ENCODE measurements at regions not wholly inside any gene's neighbourhood (a gene's known extent, or its start where the extent isn't known, plus 50 kb on each side); places are given as distances from the start of the nearest gene placed in this dataset.
"Not testable (repeated sequence)": the region's sequence is repeated elsewhere in the genome, so short reads cannot be mapped to it uniquely, and the experiment has no call there.

DNA sequence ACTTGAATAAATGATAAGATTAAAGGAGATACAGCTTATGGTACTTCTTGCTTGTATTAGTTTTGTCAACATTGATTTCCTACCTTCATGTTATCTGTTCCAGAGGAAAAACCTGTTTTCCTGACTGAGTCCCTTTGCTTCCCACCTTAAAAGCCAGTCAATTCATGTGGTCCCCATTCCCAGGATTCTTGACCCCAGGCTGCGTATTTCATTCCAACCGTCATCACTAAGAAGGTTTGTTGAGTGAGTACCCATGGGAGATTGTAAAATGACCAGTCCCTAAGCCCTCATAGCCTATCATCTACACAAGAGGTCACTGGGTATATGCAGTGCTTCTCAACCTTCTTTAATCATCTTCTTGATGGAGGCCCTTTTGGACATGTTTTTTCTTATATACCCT is 52.2 kb downstream of the BEX3 start:
- Histone ChIP-seq H3K4me3 (no peak overlapping the region), H3K27ac (no peak overlapping the region)
- TF ChIP-seq, protein P1, sequence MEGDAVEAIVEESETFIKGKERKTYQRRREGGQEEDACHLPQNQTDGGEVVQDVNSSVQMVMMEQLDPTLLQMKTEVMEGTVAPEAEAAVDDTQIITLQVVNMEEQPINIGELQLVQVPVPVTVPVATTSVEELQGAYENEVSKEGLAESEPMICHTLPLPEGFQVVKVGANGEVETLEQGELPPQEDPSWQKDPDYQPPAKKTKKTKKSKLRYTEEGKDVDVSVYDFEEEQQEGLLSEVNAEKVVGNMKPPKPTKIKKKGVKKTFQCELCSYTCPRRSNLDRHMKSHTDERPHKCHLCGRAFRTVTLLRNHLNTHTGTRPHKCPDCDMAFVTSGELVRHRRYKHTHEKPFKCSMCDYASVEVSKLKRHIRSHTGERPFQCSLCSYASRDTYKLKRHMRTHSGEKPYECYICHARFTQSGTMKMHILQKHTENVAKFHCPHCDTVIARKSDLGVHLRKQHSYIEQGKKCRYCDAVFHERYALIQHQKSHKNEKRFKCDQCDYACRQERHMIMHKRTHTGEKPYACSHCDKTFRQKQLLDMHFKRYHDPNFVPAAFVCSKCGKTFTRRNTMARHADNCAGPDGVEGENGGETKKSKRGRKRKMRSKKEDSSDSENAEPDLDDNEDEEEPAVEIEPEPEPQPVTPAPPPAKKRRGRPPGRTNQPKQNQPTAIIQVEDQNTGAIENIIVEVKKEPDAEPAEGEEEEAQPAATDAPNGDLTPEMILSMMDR (IDR thresholded peaks at IDR 0.05), result no peak
- no peak for DNase-seq (ENCODE audit: low spot score)

DNA sequence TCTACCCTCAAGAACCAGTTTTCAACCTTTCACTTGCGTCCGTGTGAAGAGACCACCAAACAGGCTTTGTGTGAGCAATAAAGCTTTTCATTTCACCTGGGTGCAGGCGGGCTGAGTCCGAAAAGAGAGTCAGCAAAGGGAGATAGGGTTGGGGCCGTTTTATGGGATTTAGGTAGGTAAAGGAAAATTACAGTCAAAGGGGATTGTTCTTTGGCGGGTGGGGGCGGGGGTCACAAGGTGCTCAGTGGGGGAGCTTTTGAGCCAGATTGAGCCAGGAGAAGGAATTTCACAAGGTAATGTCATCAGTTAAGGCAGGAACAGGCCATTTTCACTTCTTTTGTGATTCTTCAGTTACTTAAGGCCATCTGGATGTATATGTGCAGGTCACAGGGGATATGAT is 52.7 kb downstream of the BEX3 start:
- not testable (repeated sequence) for DNase-seq (ENCODE audit: low spot score); H3K27ac ChIP-seq; H3K4me3 ChIP-seq

DNA sequence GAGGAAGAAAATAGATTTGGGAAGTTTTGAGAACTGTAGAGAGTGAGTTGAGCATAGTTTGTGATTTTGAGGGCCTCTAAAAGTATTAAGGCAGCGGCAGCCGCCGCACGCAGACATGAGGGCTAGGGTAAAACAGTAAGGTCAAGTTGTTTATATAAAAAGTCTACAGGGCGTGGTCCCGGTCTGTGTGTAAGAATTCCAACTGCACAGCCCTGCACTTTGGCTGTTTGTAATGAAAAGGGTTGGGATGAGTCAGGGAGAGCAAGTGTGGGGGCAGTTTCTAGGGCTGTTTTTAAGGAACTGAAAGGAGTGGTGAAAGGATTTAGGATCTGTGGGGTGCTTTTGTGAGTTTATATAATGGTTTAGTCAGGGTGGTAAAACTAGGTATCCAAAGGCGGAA is 55.0 kb downstream of the BEX3 start:
- DNase-seq (ENCODE audit: low spot score), result no peak
- no peak overlapping the region for H3K27ac ChIP-seq
- no peak overlapping the region for H3K4me3 ChIP-seq
- TF ChIP-seq, protein P1 (IDR thresholded peaks at IDR 0.05), result no peak

DNA sequence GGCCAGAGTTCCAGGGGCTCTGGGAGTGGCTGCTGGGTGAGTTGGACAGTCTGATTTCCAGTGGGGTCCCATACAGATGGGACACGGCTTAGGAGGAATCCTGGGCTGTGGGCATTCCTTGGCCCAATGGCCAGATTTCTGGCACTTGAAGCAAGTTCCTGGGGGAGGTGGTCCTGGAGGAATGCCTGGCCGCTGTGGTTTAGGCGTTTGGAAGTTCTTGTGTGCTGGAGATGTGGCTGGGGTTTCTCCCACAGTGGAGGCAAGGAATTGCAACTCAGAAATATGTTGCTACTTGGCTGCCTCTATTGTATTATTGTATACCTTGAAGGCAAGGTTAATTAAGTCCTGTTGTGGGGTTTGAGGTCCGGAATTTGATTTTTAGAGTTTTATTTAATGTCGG is 56.5 kb downstream of the BEX3 start:
- H3K27ac ChIP-seq; H3K4me3 ChIP-seq; DNase-seq (ENCODE audit: low spot score): not testable (repeated sequence)

DNA sequence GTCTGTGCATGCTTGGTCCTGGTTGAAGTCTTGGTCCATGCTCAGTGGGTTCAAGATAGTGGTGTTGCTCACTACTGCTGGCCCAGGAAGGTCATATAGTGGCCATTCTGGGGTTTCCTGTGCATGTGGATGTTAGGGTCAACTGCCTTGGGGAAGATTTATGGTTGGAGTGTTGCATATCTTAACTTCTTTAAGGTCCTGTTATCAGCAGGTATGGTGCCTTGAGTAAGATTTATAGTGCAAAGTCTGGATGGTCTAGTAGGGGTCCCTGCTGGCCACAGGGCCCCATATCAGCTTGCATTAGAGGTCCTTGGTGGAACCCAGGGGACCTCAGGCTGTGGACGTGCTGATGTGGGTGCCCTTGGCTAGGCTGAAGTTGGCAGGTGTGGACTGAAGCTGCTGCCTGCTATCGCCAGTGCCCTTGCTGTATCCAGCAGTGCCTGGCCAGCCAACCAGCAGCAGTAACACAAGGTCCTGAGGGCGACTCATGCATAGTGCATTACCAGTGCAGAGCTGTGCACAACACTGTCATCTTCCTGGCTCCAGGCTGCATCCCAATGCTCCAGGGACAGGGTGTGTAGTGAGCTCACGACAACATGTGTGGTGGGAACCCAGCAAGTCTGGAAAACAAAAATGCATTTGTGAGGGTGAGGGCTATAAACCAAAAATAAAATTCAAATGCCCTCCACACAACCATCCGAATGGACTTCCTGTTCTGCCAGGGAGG is 61.0 kb downstream of the BEX3 start:
- DNase-seq (ENCODE audit: low spot score), result no peak
- TF ChIP-seq, protein P1 (IDR thresholded peaks at IDR 0.05), result no peak
- no peak overlapping the region for H3K4me3 ChIP-seq

DNA sequence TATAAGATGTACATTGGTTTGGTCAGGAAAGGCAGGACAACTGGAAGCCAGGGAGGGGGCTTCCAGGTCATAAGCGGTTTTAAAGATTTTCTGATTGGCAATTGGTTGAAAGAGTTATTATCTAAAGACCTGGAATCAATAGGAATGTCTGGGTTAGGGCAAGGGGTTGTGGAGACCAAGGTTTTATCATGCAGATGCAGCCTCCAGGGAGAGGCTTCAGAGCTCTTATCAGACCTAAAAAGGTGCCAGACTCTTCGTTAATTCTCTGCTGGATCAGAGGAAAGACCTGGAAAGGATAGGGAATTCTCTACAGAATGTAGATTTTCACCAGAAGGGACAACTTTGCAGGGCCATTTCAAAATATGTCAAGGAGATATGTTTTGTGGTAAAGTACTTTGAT is 62.8 kb downstream of the BEX3 start:
- Histone ChIP-seq H3K27ac (no peak overlapping the region), H3K4me3 (no peak overlapping the region)
- DNase-seq (ENCODE audit: low spot score), result no peak
- TF ChIP-seq, protein P1 (IDR thresholded peaks at IDR 0.05), result no peak

More for the DNA sequence above, 61.0 kb downstream of the BEX3 start:
- H3K27ac ChIP-seq, result no peak overlapping the region

DNA sequence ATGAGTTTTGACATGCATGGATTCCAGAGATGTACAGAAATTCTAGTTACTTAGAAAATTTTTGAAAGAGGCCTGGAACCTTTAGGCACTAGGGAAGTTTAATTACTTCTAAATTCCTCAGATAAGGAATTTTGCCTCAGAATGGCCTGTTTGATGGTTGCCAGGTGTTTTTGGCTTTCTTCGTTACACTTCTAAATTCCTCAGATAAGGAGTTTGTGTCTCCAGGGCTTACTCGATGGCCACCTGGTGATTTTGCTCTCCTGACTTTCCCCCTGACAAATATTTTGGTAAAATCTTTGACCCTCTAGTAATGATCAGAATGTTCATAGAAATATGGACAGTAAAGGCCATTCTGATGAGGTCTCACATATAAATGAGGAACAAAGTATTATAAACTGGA is 64.3 kb downstream of the BEX3 start:
- TF ChIP-seq, protein P1 (IDR thresholded peaks at IDR 0.05), result no peak
- H3K4me3 ChIP-seq, result no peak overlapping the region
- no peak for DNase-seq (ENCODE audit: low spot score)
- H3K27ac ChIP-seq, result no peak overlapping the region

DNA sequence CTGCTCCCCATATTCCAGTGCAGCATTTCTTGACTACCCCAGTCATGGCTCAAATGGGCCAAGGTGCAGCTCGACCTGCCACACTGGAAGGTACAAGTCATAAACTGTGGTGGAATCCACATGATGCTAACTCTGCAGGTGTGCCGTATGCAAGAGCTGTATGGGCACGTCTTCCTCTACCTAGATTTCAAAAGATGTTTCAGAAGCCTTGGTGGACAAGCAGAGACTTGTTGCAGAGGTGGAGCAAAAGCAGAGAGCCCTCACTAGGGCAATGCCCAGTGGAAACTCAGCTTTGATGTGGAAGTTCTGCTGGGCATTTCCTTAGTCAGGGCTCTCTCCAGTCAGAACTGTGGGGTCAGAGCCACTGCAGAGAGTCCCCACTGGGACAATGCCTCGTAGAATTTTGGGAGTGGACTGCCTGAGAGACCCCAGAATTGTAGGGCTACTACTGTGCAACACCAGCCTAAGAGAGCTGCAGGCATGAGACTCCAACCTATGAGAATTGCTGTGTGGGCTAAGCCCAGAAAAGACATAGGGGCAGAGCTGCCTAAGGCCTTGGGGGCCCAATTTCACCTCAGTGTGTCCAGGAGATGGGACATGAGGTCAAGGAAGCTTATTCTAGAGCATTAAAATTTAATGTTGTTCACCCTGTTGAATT is 65.7 kb downstream of the BEX3 start:
- TF ChIP-seq, protein P1 (IDR thresholded peaks at IDR 0.05), result no peak
- Histone ChIP-seq H3K27ac (peak overlapping the region in 1 of 2 donors; percentile 50), H3K4me3 (no peak overlapping the region)
- DNase-seq (ENCODE audit: low spot score), result no peak

All from coronary artery (tissue), 2 donors.